ENCODE measurements at regions not wholly inside any gene's neighbourhood (a gene's known extent, or its start where the extent isn't known, plus 50 kb on each side); places are given as distances from the start of the nearest gene placed in this dataset.

- Histone ChIP-seq H3K4me3 (no peak overlapping the region), H3K27me3 (peaks cover 11% of the 10 kb centered on the region; the same call in 1 of the 2 replicates), H3K36me3 (no peaks in the 10 kb centered on the region), H3K9me3 (no peaks in the 10 kb centered on the region)
- DNase-seq = no peak
Observed at GRCh38 chr1:112312879-112313278, 83.1 kb upstream of the CTTNBP2NL start.

- Histone ChIP-seq H3K27me3 (peaks cover 4% of the 10 kb centered on the region; the same call in 1 of the 2 replicates), H3K36me3 (no peaks in the 10 kb centered on the region), H3K9me3 (no peaks in the 10 kb centered on the region), H3K4me3 (no peak overlapping the region)
- no peak for DNase-seq
Observed at GRCh38 chr1:112316254-112316913, 79.6 kb upstream of the CTTNBP2NL start.

- Histone ChIP-seq H3K27me3 (peaks cover 4% of the 10 kb centered on the region; the same call in 1 of the 2 replicates), H3K9me3 (no peaks in the 10 kb centered on the region), H3K4me3 (no peak overlapping the region), H3K36me3 (no peaks in the 10 kb centered on the region)
- no peak for DNase-seq
Observed at GRCh38 chr1:112317140-112317539, 78.9 kb upstream of the CTTNBP2NL start.

- no peaks in the 10 kb centered on the region for H3K9me3 ChIP-seq
- DNase-seq = peak; percentile 19
- H3K27me3 ChIP-seq = peaks cover 5% of the 10 kb centered on the region
- H3K4me3 ChIP-seq = no peak overlapping the region
- no peaks in the 10 kb centered on the region for H3K36me3 ChIP-seq
Observed at GRCh38 chr1:112317611-112318062, 78.4 kb upstream of the CTTNBP2NL start.

GRCh38 chr1:112318263-112318662, 77.8 kb upstream of the CTTNBP2NL start:
- no peak for DNase-seq
- Histone ChIP-seq H3K9me3 (no peaks in the 10 kb centered on the region), H3K36me3 (no peaks in the 10 kb centered on the region), H3K27me3 (peaks cover 7% of the 10 kb centered on the region), H3K4me3 (no peak overlapping the region)

GRCh38 chr1:112318698-112319370, 77.2 kb upstream of the CTTNBP2NL start:
- Histone ChIP-seq H3K4me3 (no peak overlapping the region), H3K9me3 (no peaks in the 10 kb centered on the region), H3K27me3 (peaks cover 7% of the 10 kb centered on the region), H3K36me3 (no peaks in the 10 kb centered on the region)
- no peak for DNase-seq

- no peak for DNase-seq
- Histone ChIP-seq H3K27me3 (peaks cover 7% of the 10 kb centered on the region), H3K9me3 (no peaks in the 10 kb centered on the region), H3K36me3 (no peaks in the 10 kb centered on the region), H3K4me3 (no peak overlapping the region)
Observed at GRCh38 chr1:112319371-112320040, 76.5 kb upstream of the CTTNBP2NL start.

GRCh38 chr1:112320058-112320457, 76.0 kb upstream of the CTTNBP2NL start:
- Histone ChIP-seq H3K27me3 (peaks cover 7% of the 10 kb centered on the region), H3K4me3 (no peak overlapping the region), H3K36me3 (no peaks in the 10 kb centered on the region), H3K9me3 (no peaks in the 10 kb centered on the region)
- no peak for DNase-seq

GRCh38 chr1:112322018-112322417, 74.0 kb upstream of the CTTNBP2NL start:
- H3K36me3 ChIP-seq = no peaks in the 10 kb centered on the region
- H3K4me3 ChIP-seq = no peak overlapping the region
- DNase-seq = no peak
- H3K27me3 ChIP-seq = peaks cover 7% of the 10 kb centered on the region
- no peaks in the 10 kb centered on the region for H3K9me3 ChIP-seq

GRCh38 chr1:112322983-112323678, 72.9 kb upstream of the CTTNBP2NL start:
- Histone ChIP-seq H3K9me3 (no peaks in the 10 kb centered on the region), H3K36me3 (no peaks in the 10 kb centered on the region), H3K4me3 (no peak overlapping the region), H3K27me3 (peaks cover 12% of the 10 kb centered on the region)
- no peak for DNase-seq

GRCh38 chr1:112325504-112325903, 70.5 kb upstream of the CTTNBP2NL start:
- no peak for DNase-seq
- H3K36me3 ChIP-seq = no peaks in the 10 kb centered on the region
- H3K27me3 ChIP-seq = peaks cover 10% of the 10 kb centered on the region
- no peak overlapping the region for H3K4me3 ChIP-seq
- no peaks in the 10 kb centered on the region for H3K9me3 ChIP-seq

GRCh38 chr1:112328600-112328999, 67.4 kb upstream of the CTTNBP2NL start:
- DNase-seq = no peak
- no peaks in the 10 kb centered on the region for H3K9me3 ChIP-seq
- H3K4me3 ChIP-seq = no peak overlapping the region
- H3K36me3 ChIP-seq = no peaks in the 10 kb centered on the region
- peaks cover 9% of the 10 kb centered on the region; the same call in 1 of the 2 replicates for H3K27me3 ChIP-seq

- no peak overlapping the region for H3K4me3 ChIP-seq
- DNase-seq = no peak
- no peaks in the 10 kb centered on the region for H3K9me3 ChIP-seq
- H3K27me3 ChIP-seq = peaks cover 15% of the 10 kb centered on the region
- H3K36me3 ChIP-seq = no peaks in the 10 kb centered on the region
Observed at GRCh38 chr1:112332176-112333150, 63.6 kb upstream of the CTTNBP2NL start.

- Histone ChIP-seq H3K4me3 (no peak overlapping the region), H3K36me3 (no peaks in the 10 kb centered on the region), H3K27me3 (peaks cover 16% of the 10 kb centered on the region), H3K9me3 (no peaks in the 10 kb centered on the region)
- DNase-seq = no peak
Observed at GRCh38 chr1:112335351-112335750, 60.7 kb upstream of the CTTNBP2NL start.

- Histone ChIP-seq H3K36me3 (no peaks in the 10 kb centered on the region), H3K27me3 (peaks cover 18% of the 10 kb centered on the region), H3K9me3 (no peaks in the 10 kb centered on the region), H3K4me3 (no peak overlapping the region)
- DNase-seq = peak; percentile 41
Observed at GRCh38 chr1:112337028-112337531, 58.9 kb upstream of the CTTNBP2NL start.

GRCh38 chr1:112341986-112342385, 54.0 kb upstream of the CTTNBP2NL start:
- DNase-seq = no peak
- peaks cover 26% of the 10 kb centered on the region; the same call in 1 of the 2 replicates for H3K27me3 ChIP-seq
- no peak overlapping the region for H3K4me3 ChIP-seq

More at GRCh38 chr1:112341986-112342385, 54.0 kb upstream of the CTTNBP2NL start:
- H3K36me3 ChIP-seq = no peaks in the 10 kb centered on the region
- H3K9me3 ChIP-seq = no peaks in the 10 kb centered on the region

Measured in MG63 (cell line).